Smooth muscle cell (in vitro differentiated cells): ENCODE measurements at regions not wholly inside any gene's neighbourhood (a gene's known extent, or its start where the extent isn't known, plus 50 kb on each side); places are given as distances from the start of the nearest gene placed in this dataset.

Source experiments
- DNase-seq: peaks from one replicate; lab custom pipeline; 2025; ENCODE audit not compliant: unreplicated experiment; lab: John Stamatoyannopoulos, UW
- H2AFZ ChIP-seq: fragments of 200-600 bp; sonication (generic); 2 replicates; pipeline ENCODE4 v1.6.0; 2016; ENCODE audit warnings: antibody characterized with exemption, low read depth, mild to moderate bottlenecking
- H3F3A ChIP-seq: fragments of 200-600 bp; sonication (generic); 2 replicates; pipeline ENCODE4 v1.6.0; 2017; ENCODE audit warnings: antibody characterized with exemption, low read depth
- H3K27ac ChIP-seq: fragments of 200-600 bp; sonication (generic); 2 replicates; pipeline ENCODE4 v1.5.1; 2016; ENCODE audit warnings: low read depth, mild to moderate bottlenecking
- H3K27me3 ChIP-seq: fragments of 200-600 bp; sonication (generic); 2 replicates; pipeline ENCODE4 v1.6.1; 2016; ENCODE audit warnings: low read depth, mild to moderate bottlenecking
- H3K36me3 ChIP-seq: fragments of 200-600 bp; sonication (generic); 2 replicates; pipeline ENCODE4 v1.5.1; 2016; ENCODE audit warnings: low read depth
- H3K4me1 ChIP-seq: fragments of 200-600 bp; sonication (generic); 2 replicates; pipeline ENCODE4 v1.5.1; 2016; ENCODE audit warnings: low read depth
- H3K4me2 ChIP-seq: fragments of 200-600 bp; sonication (generic); 2 replicates; pipeline ENCODE4 v1.6.0; 2016; ENCODE audit warnings: mild to moderate bottlenecking
- H3K4me3 ChIP-seq: fragments of 200-600 bp; sonication (generic); 2 replicates; pipeline ENCODE4 v1.5.1; 2016; ENCODE audit warnings: mild to moderate bottlenecking
- H3K79me2 ChIP-seq: fragments of 200-600 bp; sonication (generic); 2 replicates; pipeline ENCODE4 v1.6.0; 2016; ENCODE audit warnings: low read depth, mild to moderate bottlenecking
- H3K9ac ChIP-seq: fragments of 200-600 bp; sonication (generic); 2 replicates; pipeline ENCODE4 v1.6.0; 2016; ENCODE audit warnings: low read depth
- H3K9me3 ChIP-seq: fragments of 200-600 bp; sonication (generic); replicated peaks from 2 replicates; pipeline ENCODE4 v1.5.1; 2016; ENCODE audit warnings: low read depth
- H4K20me1 ChIP-seq: fragments of 200-600 bp; sonication (generic); 2 replicates; pipeline ENCODE4 v1.6.0; 2016; ENCODE audit warnings: low read depth
- CTCF ChIP-seq: fragments of 200-600 bp; sonication (generic); IDR thresholded peaks from 2 replicates; pipeline ENCODE4 v1.5.1; 2017; ENCODE audit warnings: borderline replicate concordance, mild to moderate bottlenecking, antibody characterized with exemption; ENCODE audit not compliant: insufficient read depth, poor library complexity, severe bottlenecking
- WGBS: methylation state at CpG from one replicate; pipeline ENCODE4 v1.1.7; 2016; ENCODE audit warnings: low lambda C conversion rate; 5-methylcytosine and 5-hydroxymethylcytosine counted together

- H3K27ac ChIP-seq = no peak overlapping the region
- no peak overlapping the region for H3K4me2 ChIP-seq
- H3F3A ChIP-seq = no peaks in the 10 kb centered on the region
- H3K9ac ChIP-seq = no peak overlapping the region
- no peak overlapping the region for H2AFZ ChIP-seq
- H3K27me3 ChIP-seq = no peaks in the 10 kb centered on the region
- TF ChIP-seq CTCF = no peak
- H3K36me3 ChIP-seq = no peaks in the 10 kb centered on the region
- H3K4me1 ChIP-seq = no peaks in the 10 kb centered on the region
- WGBS = 91% methylated on average over 8 of the region's 8 CpGs
- no peak overlapping the region for H3K4me3 ChIP-seq
- DNase-seq = no peak
- H4K20me1 ChIP-seq = no peaks in the 10 kb centered on the region
- no peaks in the 10 kb centered on the region for H3K9me3 ChIP-seq
- H3K79me2 ChIP-seq = no peaks in the 10 kb centered on the region
Observed at GRCh38 chr9:38259519-38260218, 132.8 kb upstream of the ALDH1B1 start.

DNA sequence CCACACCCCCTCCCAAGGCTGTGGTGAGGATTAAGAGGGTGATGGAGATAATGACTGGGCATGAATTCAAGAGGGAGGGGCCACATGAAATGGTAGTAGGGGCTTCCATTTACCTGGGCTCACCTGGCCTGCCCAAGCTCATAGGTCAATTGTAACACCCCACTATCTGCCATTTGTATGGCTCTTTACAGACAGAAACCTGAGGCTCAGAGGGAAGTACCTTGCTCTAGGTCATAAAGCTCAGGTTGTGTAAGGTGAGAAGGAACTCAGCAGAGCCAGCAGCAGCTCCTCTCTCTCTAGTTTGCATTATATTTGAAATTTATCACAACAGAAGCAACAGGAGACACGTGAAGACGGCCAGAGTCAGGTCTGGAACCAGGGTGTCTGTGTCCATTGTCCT, 133.4 kb upstream of the ALDH1B1 start:
- Histone ChIP-seq H3F3A (no peaks in the 10 kb centered on the region), H3K27me3 (no peaks in the 10 kb centered on the region), H3K9me3 (no peaks in the 10 kb centered on the region), H3K4me2 (no peak overlapping the region), H3K9ac (no peak overlapping the region), H3K36me3 (no peaks in the 10 kb centered on the region), H3K4me3 (no peak overlapping the region), H3K27ac (no peak overlapping the region), H4K20me1 (no peaks in the 10 kb centered on the region), H2AFZ (no peak overlapping the region), H3K4me1 (no peaks in the 10 kb centered on the region), H3K79me2 (no peaks in the 10 kb centered on the region)
- 75% methylated on average over 2 of the region's 2 CpGs for WGBS
- DNase-seq = no peak
- no peak for TF ChIP-seq CTCF

DNA sequence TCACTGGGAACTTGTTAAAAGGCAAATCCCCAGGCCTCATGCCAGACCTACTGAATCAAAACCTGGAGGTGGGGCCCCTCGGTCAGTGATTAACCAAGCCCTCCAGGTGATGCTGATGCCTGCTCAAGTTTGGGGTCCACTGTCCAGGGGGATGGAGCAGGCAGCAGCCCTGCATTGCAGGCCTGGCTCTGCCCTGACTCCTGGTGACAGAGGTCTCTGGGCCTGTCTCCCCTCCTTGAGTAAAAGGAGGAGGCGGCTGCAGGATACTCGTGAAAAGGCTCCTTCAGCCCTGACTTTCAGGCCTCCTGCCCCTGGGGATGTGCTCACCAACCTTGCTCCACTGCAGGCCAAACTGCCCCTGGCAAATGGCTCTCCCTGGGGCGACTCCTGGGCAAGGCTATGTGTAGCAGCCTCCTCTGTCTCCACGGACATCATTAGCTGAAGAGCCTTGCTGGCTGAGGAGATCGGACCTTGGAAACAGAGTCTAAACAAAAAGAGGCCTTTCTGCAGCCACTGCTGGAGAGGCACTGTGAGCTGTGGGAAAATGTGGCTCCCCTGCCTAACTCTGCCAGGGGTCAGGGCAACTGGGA, 134.8 kb upstream of the ALDH1B1 start:
- H3K4me3 ChIP-seq = no peak overlapping the region
- no peak overlapping the region for H2AFZ ChIP-seq
- H3K36me3 ChIP-seq = no peaks in the 10 kb centered on the region
- DNase-seq = no peak
- H3K27ac ChIP-seq = no peak overlapping the region
- no peaks in the 10 kb centered on the region for H3F3A ChIP-seq
- no peak overlapping the region for H3K9ac ChIP-seq
- no peaks in the 10 kb centered on the region for H3K4me1 ChIP-seq
- no peaks in the 10 kb centered on the region for H3K79me2 ChIP-seq
- H3K9me3 ChIP-seq = no peaks in the 10 kb centered on the region
- WGBS = 92% methylated on average over 6 of the region's 6 CpGs
- TF ChIP-seq CTCF = no peak
- no peaks in the 10 kb centered on the region for H3K27me3 ChIP-seq
- H3K4me2 ChIP-seq = no peak overlapping the region
- no peaks in the 10 kb centered on the region for H4K20me1 ChIP-seq

- Histone ChIP-seq H3F3A (no peaks in the 10 kb centered on the region), H2AFZ (no peak overlapping the region), H3K27ac (no peak overlapping the region), H3K4me1 (no peaks in the 10 kb centered on the region), H3K36me3 (no peaks in the 10 kb centered on the region), H3K4me3 (no peak overlapping the region), H3K9me3 (no peaks in the 10 kb centered on the region), H4K20me1 (no peaks in the 10 kb centered on the region), H3K9ac (no peak overlapping the region), H3K4me2 (no peak overlapping the region), H3K79me2 (no peaks in the 10 kb centered on the region), H3K27me3 (no peaks in the 10 kb centered on the region)
- no peak for TF ChIP-seq CTCF
- WGBS = 93% methylated on average over 2 of the region's 2 CpGs
- no peak for DNase-seq
Observed at GRCh38 chr9:38256461-38256860, 136.0 kb upstream of the ALDH1B1 start.
